Naive thymus-derived CD4-positive, alpha-beta T cell (primary cell): ENCODE measurements at regions not wholly inside any gene's neighbourhood (a gene's known extent, or its start where the extent isn't known, plus 50 kb on each side); places are given as distances from the start of the nearest gene placed in this dataset.

Experiments used
- ATAC-seq: fragments of 150-1000 bp; cut with Tn5 transposase; 2 replicates; pipeline ENCODE4 v1.10.0; 2021; ENCODE audit warnings: mild to moderate bottlenecking, moderate library complexity
- CTCF ChIA-PET: fragments of 350-600 bp; sonication (Branson Sonifier 250); formaldehyde crosslinking; loops from one replicate; lab custom pipeline; 2021; ENCODE audit warnings: antibody characterized with exemption; lab: Charles Lee
- POLR2A ChIA-PET: fragments of 350-600 bp; sonication (Branson Sonifier 250); formaldehyde crosslinking; loops from one replicate; lab custom pipeline; 2021; ENCODE audit warnings: antibody characterized with exemption, inconsistent platforms; lab: Charles Lee
- DNase-seq, 9 donors: peaks; one replicate each; pipeline versions ENCODE4 v3.0.0 to v3.0.0-alpha.2; 2020 to 2022; ENCODE audit warnings: mixed read lengths in 1 of 9
- H3K27ac ChIP-seq: one replicate; pipeline ENCODE4 v1.7.0; 2013; ENCODE audit warnings: mild to moderate bottlenecking, low read depth, low read length, moderate library complexity
- H3K27me3 ChIP-seq, 2 donors: one replicate each; pipeline ENCODE4 v1.7.0; 2013; ENCODE audit warnings: low read length in 2 of 2, mild to moderate bottlenecking in 2 of 2, moderate library complexity in 2 of 2; ENCODE audit not compliant: control insufficient read depth in 2 of 2, insufficient read depth in 2 of 2
- H3K36me3 ChIP-seq, 3 experiments: 1 replicate in 2 of 3; 2 replicates in 1 of 3; pipeline ENCODE4 v1.7.0; 2013; ENCODE audit warnings: low read length in 3 of 3, mild to moderate bottlenecking in 3 of 3, moderate library complexity in 1 of 3; ENCODE audit not compliant: insufficient read depth in 3 of 3, control insufficient read depth in 2 of 3
- H3K4me1 ChIP-seq, 2 donors: one replicate each; pipeline ENCODE4 v1.7.0; 2013; ENCODE audit warnings: low read length in 2 of 2, mild to moderate bottlenecking in 2 of 2, moderate library complexity in 1 of 2; ENCODE audit not compliant: control insufficient read depth in 2 of 2, insufficient read depth in 2 of 2
- H3K4me3 ChIP-seq: 2 replicates; pipeline ENCODE4 v1.7.0; 2013; ENCODE audit warnings: mild to moderate bottlenecking, low read length
- H3K9me3 ChIP-seq, 3 experiments: 1 replicate in 2 of 3; 2 replicates in 1 of 3; pipeline ENCODE4 v1.7.0; 2013; ENCODE audit warnings: low read length in 3 of 3; ENCODE audit not compliant: control insufficient read depth in 2 of 3
- H3K27ac Mint-ChIP-seq, 9 donors: one replicate each; pipeline ENCODE4 v1.8.0; 2020 to 2022; ENCODE audit warnings: mixed read lengths in 9 of 9, mild to moderate bottlenecking in 8 of 9, moderate library complexity in 5 of 9, inconsistent platforms in 2 of 9
- H3K27me3 Mint-ChIP-seq, 5 donors: one replicate each; pipeline ENCODE4 v1.8.0; 2021 to 2022; ENCODE audit warnings: mixed read lengths in 5 of 5, mild to moderate bottlenecking in 1 of 5
- H3K36me3 Mint-ChIP-seq, 5 donors: one replicate each; pipeline ENCODE4 v1.8.0; 2020 to 2022; ENCODE audit warnings: mixed read lengths in 5 of 5, mild to moderate bottlenecking in 3 of 5, inconsistent platforms in 1 of 5
- H3K4me1 Mint-ChIP-seq, 7 donors: one replicate each; pipeline ENCODE4 v1.8.0; 2020 to 2022; ENCODE audit warnings: mixed read lengths in 7 of 7, mild to moderate bottlenecking in 3 of 7, inconsistent platforms in 1 of 7
- H3K4me3 Mint-ChIP-seq, 10 donors: one replicate each; pipeline ENCODE4 v1.8.0; 2020 to 2022; ENCODE audit warnings: mild to moderate bottlenecking in 10 of 10, mixed read lengths in 10 of 10, moderate library complexity in 6 of 10, inconsistent platforms in 2 of 10
- H3K9me3 Mint-ChIP-seq, 11 donors: one replicate each; pipeline ENCODE4 v1.8.0; 2020 to 2022; ENCODE audit warnings: mixed read lengths in 11 of 11, mild to moderate bottlenecking in 4 of 11, inconsistent platforms in 1 of 11, moderate library complexity in 1 of 11
- intact Hi-C, 2 donors: fragments of 100-400 bp; cut with micrococcal nuclease; formaldehyde crosslinking; loops; one replicate each; pipeline ENCODE4 v1.15.1; 2023

DNA sequence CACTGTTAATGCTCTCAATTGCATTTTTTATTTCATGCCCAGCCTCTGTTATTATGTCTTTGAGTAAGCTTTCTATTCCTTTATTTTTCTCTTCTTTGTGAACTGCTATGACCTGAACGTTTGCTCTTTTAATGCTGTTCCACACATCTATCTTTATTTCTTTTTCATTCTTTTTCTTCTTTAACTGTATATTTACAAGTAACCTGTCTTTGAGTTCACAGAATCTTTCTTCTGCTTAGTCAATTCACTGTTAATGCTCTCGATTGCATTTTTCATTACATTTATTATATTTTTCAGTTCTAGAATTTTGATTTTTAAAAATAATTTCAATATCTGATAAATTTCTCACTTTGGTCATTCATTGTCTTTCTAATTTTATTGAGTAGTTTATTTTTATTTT, 316.3 kb upstream of the MEF2C start:
- Mint-ChIP-seq H3K4me3 (no peak overlapping the region), H3K36me3 (peaks cover 0 to 8% (median 0%) of the 10 kb centered on the region in 5 donors), H3K27me3 (peaks cover 0 to 6% (median 0%) of the 10 kb centered on the region in 5 donors), H3K27ac (no peak overlapping the region), H3K4me1 (no peaks in the 10 kb centered on the region), H3K9me3 (peaks cover 10 to 41% (median 21%) of the 10 kb centered on the region in 11 donors)
- Histone ChIP-seq H3K4me1 (no peaks in the 10 kb centered on the region), H3K36me3 (no peaks in the 10 kb centered on the region), H3K4me3 (no peak overlapping the region), H3K27me3 (no peaks in the 10 kb centered on the region), H3K27ac (no peak overlapping the region), H3K9me3 (peaks cover 0 to 7% (median 0%) of the 10 kb centered on the region in 3 experiments)
- DNase-seq (no peak), ATAC-seq (no peak)
- intact Hi-C loops, result no loop called here
- ChIA-PET CTCF (no interaction called here), POLR2A (no interaction called here)

DNA sequence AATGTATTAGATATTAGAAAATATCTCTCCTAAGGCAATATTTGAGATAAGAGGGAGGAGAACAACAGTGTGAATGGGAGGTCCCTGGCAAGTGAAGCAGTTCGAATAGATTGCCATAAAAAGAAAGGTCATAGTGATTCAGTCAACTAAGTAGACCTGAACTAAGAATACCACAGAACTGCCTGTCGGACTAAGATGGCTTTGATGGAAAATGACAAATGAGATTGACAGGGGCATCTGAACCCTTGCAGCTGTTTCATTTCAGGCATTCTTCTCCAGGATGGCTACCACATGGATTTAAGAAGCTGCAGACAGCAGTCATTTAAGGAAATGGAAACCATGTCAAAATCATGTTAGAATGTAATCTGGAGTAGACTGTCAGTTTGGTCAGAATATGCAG, 308.4 kb upstream of the MEF2C start:
- no peaks in the 10 kb centered on the region for H3K9me3 ChIP-seq
- Mint-ChIP-seq H3K4me3 (no peak overlapping the region), H3K27ac (no peak overlapping the region), H3K9me3 (peaks cover 0 to 6% (median 1%) of the 10 kb centered on the region in 11 donors), H3K4me1 (no peaks in the 10 kb centered on the region), H3K36me3 (no peaks in the 10 kb centered on the region), H3K27me3 (no peaks in the 10 kb centered on the region)
- no peak overlapping the region for H3K27ac ChIP-seq
- CTCF ChIA-PET, result no interaction called here
- ATAC-seq (no peak), DNase-seq (no peak)
- H3K27me3 ChIP-seq, result no peaks in the 10 kb centered on the region
- no peak overlapping the region for H3K4me3 ChIP-seq
- no peaks in the 10 kb centered on the region for H3K36me3 ChIP-seq
- H3K4me1 ChIP-seq, result no peaks in the 10 kb centered on the region
- POLR2A ChIA-PET, result no interaction called here
- intact Hi-C loops, result no loop called here

DNA sequence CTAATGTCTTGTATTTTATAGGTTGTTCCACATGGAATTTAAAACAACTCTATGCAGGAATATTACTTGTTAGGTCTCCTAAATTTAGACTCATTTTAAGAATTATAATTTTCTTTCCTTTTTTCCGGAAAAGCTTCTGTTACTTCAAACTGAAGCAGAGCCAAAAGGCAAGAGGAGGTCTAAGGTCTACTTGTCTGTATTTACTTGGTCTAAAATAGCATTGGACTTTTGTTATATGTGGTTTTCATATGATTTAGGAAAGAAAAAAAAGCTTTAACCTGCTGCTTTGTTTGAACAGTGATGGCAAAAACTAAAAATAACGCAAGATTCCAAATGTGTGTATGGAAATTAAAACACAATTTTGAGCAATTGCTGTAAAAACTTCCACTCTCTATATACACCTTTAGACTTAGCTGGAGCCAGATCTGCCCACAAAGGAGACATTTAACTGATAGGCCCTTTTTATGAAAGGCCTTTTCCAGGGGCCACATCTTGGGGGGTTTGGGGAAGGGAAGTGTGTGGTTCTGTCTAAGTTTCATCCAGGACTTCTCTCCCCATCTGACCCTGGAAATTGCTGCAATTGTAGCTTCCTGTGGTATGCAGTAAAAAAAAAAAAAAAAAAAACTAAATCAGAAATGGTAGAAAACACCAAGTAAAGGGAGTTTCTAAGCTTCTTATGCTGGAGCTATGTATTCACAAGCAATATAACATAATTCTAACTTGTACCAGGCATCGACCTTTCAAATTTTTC, 307.7 kb upstream of the MEF2C start:
- DNase-seq (no peak), ATAC-seq (no peak)
- H3K36me3 Mint-ChIP-seq, result no peaks in the 10 kb centered on the region
- H3K9me3 ChIP-seq, result no peaks in the 10 kb centered on the region
- H3K27me3 ChIP-seq, result no peaks in the 10 kb centered on the region
- H3K4me3 ChIP-seq, result no peak overlapping the region
- ChIA-PET POLR2A (no interaction called here), CTCF (no interaction called here)
- H3K27ac Mint-ChIP-seq, result no peak overlapping the region
- no peak overlapping the region for H3K4me3 Mint-ChIP-seq
- no peak overlapping the region for H3K27ac ChIP-seq
- intact Hi-C loops, result no loop called here
- no peaks in the 10 kb centered on the region for H3K4me1 Mint-ChIP-seq
- peaks cover 0 to 5% (median 0%) of the 10 kb centered on the region in 11 donors for H3K9me3 Mint-ChIP-seq
- no peaks in the 10 kb centered on the region for H3K4me1 ChIP-seq
- H3K36me3 ChIP-seq, result no peaks in the 10 kb centered on the region
- H3K27me3 Mint-ChIP-seq, result no peaks in the 10 kb centered on the region

DNA sequence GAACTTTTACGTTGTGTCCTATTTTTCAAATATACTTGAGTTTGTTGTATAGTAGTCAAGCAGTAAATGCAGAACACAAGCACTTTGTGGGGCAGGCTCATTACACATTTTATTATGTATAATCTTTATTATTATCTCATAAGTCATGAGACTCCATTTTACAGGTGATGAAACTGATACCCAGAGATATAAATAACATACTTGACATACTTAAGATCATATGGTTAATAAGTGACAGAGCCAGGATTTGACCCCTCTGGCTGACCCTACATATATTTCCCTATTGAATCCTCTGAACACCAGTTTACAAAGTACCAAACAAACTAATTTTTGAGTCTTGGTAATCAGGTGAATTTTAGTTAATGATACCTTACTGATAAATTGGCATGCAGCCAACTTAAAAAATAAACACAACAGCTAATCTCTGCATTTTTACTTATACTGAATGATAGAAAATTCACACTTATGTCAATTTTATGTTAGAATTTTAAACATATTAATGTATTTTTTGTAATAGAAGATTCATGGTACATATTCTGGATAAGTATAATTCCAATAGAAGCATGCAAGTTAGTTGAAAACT, 305.0 kb upstream of the MEF2C start:
- Mint-ChIP-seq H3K9me3 (peaks cover 0 to 4% (median 0%) of the 10 kb centered on the region in 11 donors), H3K36me3 (no peaks in the 10 kb centered on the region), H3K4me3 (no peak overlapping the region), H3K27me3 (peaks cover 0 to 6% (median 0%) of the 10 kb centered on the region in 5 donors), H3K4me1 (no peaks in the 10 kb centered on the region), H3K27ac (no peak overlapping the region)
- H3K27ac ChIP-seq, result no peak overlapping the region
- ChIA-PET POLR2A (no interaction called here), CTCF (no interaction called here)
- DNase-seq, result no peak
- no peaks in the 10 kb centered on the region for H3K27me3 ChIP-seq
- intact Hi-C loops, result no loop called here
- H3K4me3 ChIP-seq, result no peak overlapping the region
- H3K36me3 ChIP-seq, result no peaks in the 10 kb centered on the region
- H3K9me3 ChIP-seq, result no peaks in the 10 kb centered on the region
- no peak for ATAC-seq
- H3K4me1 ChIP-seq, result no peaks in the 10 kb centered on the region

DNA sequence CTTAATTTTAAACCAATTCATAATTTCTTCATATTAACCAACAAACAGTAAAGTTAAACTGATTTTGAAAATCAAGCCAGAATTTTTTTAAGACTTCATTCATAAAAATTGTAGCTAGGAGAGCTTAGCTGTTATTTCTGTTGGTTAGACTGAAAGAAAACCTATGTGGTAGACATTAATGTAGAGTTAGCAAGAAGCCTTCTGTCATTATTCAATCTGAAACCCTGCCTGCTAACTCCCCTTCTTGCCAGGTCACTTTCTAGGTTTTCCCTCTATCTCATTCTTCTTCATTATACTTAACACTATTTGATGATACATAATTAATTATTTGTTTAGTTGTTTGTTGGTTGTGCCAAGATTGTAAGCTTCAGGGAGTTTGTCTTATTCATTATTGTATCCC, 304.3 kb upstream of the MEF2C start:
- DNase-seq (no peak), ATAC-seq (no peak)
- POLR2A ChIA-PET, result no interaction called here
- no peaks in the 10 kb centered on the region for H3K4me1 ChIP-seq
- intact Hi-C loops, result no loop called here
- Mint-ChIP-seq H3K4me3 (no peak overlapping the region), H3K36me3 (no peaks in the 10 kb centered on the region), H3K27me3 (peaks cover 0 to 6% (median 0%) of the 10 kb centered on the region in 5 donors), H3K4me1 (no peaks in the 10 kb centered on the region), H3K9me3 (peaks cover 0 to 4% (median 0%) of the 10 kb centered on the region in 11 donors), H3K27ac (no peak overlapping the region)
- no peaks in the 10 kb centered on the region for H3K36me3 ChIP-seq
- H3K4me3 ChIP-seq, result no peak overlapping the region
- no peaks in the 10 kb centered on the region for H3K27me3 ChIP-seq
- CTCF ChIA-PET, result no interaction called here
- no peaks in the 10 kb centered on the region for H3K9me3 ChIP-seq
- no peak overlapping the region for H3K27ac ChIP-seq

DNA sequence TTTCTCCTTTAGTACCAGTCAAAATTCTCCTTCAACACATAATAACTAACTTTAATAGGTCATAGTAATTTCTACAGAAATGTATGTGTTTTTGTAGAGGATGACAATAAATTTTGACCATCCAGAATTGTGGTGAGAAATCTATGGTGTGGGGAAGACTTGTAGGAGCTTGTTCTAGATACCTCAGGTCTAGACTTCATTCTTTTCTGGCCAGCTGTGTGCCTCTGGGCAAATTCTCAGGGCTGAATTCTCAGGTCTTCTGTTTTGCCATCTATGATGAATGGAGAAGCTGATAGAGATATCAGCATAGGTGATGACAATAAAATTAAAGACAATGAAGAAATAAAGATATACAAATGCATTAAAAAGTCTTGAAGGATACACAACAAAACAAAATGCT, 298.6 kb upstream of the MEF2C start:
- no peak for ATAC-seq
- intact Hi-C loops, result no loop called here
- Mint-ChIP-seq H3K9me3 (peaks cover 0 to 6% (median 0%) of the 10 kb centered on the region in 11 donors), H3K4me1 (no peaks in the 10 kb centered on the region), H3K36me3 (peaks cover 0 to 4% (median 0%) of the 10 kb centered on the region in 5 donors), H3K4me3 (no peak overlapping the region), H3K27me3 (peaks cover 0 to 6% (median 0%) of the 10 kb centered on the region in 5 donors), H3K27ac (no peak overlapping the region)
- Histone ChIP-seq H3K4me3 (no peak overlapping the region), H3K9me3 (no peaks in the 10 kb centered on the region), H3K27ac (no peak overlapping the region), H3K36me3 (no peaks in the 10 kb centered on the region), H3K27me3 (no peaks in the 10 kb centered on the region), H3K4me1 (no peaks in the 10 kb centered on the region)
- POLR2A ChIA-PET, result no interaction called here
- DNase-seq, result no peak
- CTCF ChIA-PET, result no interaction called here

DNA sequence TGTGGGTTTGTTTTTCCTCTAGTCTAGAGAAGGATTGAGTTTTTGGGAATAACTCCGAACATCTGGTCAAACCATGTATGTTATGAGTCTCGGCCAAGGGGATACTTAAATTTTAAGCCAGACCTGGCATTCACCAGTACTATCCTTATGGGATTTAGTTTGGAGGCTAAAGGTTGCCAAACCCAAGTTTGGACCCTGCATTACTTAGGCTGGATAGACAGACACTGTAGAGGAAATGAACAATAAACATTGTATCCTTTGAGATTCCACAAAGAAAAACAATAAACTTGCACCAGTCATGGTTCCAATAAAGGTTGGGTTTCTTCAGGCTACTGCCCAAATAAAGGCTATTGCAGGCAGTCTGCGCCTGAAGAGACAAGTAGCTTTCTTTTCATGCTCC, 296.7 kb upstream of the MEF2C start:
- POLR2A ChIA-PET, result no interaction called here
- H3K4me1 Mint-ChIP-seq, result no peaks in the 10 kb centered on the region
- no peaks in the 10 kb centered on the region for H3K36me3 ChIP-seq

More for the DNA sequence above, 296.7 kb upstream of the MEF2C start:
- no peak overlapping the region for H3K27ac Mint-ChIP-seq
- no peak for ATAC-seq
- no peaks in the 10 kb centered on the region for H3K27me3 ChIP-seq
- peaks cover 0 to 4% (median 0%) of the 10 kb centered on the region in 5 donors for H3K36me3 Mint-ChIP-seq
- DNase-seq, result no peak
- peaks cover 0 to 6% (median 0%) of the 10 kb centered on the region in 5 donors for H3K27me3 Mint-ChIP-seq
- H3K27ac ChIP-seq, result no peak overlapping the region
- no peaks in the 10 kb centered on the region for H3K4me1 ChIP-seq
- no peaks in the 10 kb centered on the region for H3K9me3 ChIP-seq
- H3K9me3 Mint-ChIP-seq, result peaks cover 0 to 6% (median 0%) of the 10 kb centered on the region in 11 donors
- intact Hi-C loops, result no loop called here
- no peak overlapping the region for H3K4me3 ChIP-seq
- CTCF ChIA-PET, result no interaction called here
- H3K4me3 Mint-ChIP-seq, result no peak overlapping the region
